Stimulated activated naive B cell treated with anti-CD40 and anti-IgM and Interleukin-4, amounts not matched to agents 10 μg/mL and 1 μg/mL and 100 μg/mL, for 72 hours (primary cell): ENCODE measurements at regions not wholly inside any gene's neighbourhood (a gene's known extent, or its start where the extent isn't known, plus 50 kb on each side); places are given as distances from the start of the nearest gene placed in this dataset.

Source experiments
- ATAC-seq, 2 donors: fragments of 150-1000 bp; cut with Tn5 transposase; replicated peaks; 2 replicates each; pipeline ENCODE4 v1.10.0; 2021; ENCODE audit warnings: moderate library complexity in 1 of 2
- DNase-seq: peaks from one replicate; pipeline ENCODE4 v3.0.0; 2021
- H3K27ac Mint-ChIP-seq: one replicate; pipeline ENCODE4 v1.8.0; 2022; ENCODE audit warnings: mild to moderate bottlenecking, mixed read lengths
- H3K27me3 Mint-ChIP-seq, 2 donors: one replicate each; pipeline ENCODE4 v1.8.0; 2022; ENCODE audit warnings: mixed read lengths in 2 of 2
- H3K36me3 Mint-ChIP-seq, 2 donors: one replicate each; pipeline ENCODE4 v1.8.0; 2022; ENCODE audit warnings: mixed read lengths in 2 of 2, mild to moderate bottlenecking in 1 of 2
- H3K4me1 Mint-ChIP-seq, 2 donors: one replicate each; pipeline ENCODE4 v1.8.0; 2022; ENCODE audit warnings: mixed read lengths in 2 of 2, mild to moderate bottlenecking in 1 of 2
- H3K4me3 Mint-ChIP-seq, 2 donors: one replicate each; pipeline ENCODE4 v1.8.0; 2022; ENCODE audit warnings: mild to moderate bottlenecking in 2 of 2, mixed read lengths in 2 of 2, moderate library complexity in 1 of 2
- H3K9me3 Mint-ChIP-seq, 2 donors: one replicate each; pipeline ENCODE4 v1.8.0; 2022; ENCODE audit warnings: mixed read lengths in 2 of 2, mild to moderate bottlenecking in 1 of 2

DNA sequence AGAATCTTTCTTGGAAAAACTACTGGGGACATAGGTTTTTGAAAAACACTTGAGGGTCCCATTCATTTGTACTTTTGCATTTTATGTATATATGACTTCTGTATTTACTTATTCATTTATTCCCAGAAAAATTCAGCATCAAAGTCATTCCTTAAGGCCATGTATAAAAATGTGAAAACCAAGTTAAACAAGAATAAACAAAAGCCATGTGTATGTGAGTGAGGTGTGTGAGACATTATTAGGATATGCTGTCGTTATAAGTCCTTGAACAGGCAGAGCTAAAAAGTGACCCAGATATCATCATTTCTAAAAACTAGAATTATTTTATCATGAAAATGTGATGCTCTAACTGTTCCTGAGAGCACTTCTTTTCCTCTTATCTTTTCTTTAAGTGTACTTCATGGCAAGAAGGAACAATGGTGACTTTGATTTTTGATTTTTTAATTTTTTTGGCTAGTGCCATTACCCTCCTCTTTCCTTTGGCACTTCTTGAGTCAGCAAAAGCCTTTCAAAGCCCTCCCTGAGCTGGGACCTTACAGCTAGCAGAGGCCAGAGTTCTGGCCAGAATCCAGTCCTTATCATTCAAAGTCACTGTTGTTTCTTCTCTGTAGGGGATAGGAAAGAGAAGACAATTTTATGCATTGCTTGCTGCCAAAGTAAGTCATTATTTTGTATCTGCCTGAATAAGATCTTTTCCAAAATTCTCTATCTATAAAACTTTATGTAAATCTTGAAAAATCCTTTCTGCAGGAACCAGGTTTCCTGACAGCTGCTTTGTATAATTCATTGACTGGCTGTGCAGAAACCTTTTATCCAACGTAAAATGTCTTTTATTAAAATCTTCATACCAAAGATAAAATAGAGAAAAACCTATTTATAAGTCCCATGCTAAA is 419.7 kb upstream of the PRICKLE1 start:
- H3K36me3 Mint-ChIP-seq, result no peaks in the 10 kb centered on the region

GRCh38 chr12:43004908-43005307 is 415.4 kb upstream of the PRICKLE1 start:
- Mint-ChIP-seq H3K4me1 (no peaks in the 10 kb centered on the region), H3K27ac (no peak overlapping the region), H3K36me3 (no peaks in the 10 kb centered on the region), H3K27me3 (peaks cover 0 to 6% of the 10 kb centered on the region in 2 donors), H3K4me3 (no peak overlapping the region), H3K9me3 (peaks cover 0 to 6% of the 10 kb centered on the region in 2 donors)
- ATAC-seq (no peak), DNase-seq (no peak)

More for the DNA sequence above, 419.7 kb upstream of the PRICKLE1 start:
- H3K9me3 Mint-ChIP-seq, result peaks cover 0 to 3% of the 10 kb centered on the region in 2 donors
- no peak overlapping the region for H3K4me3 Mint-ChIP-seq
- no peak for DNase-seq
- H3K27me3 Mint-ChIP-seq, result peaks cover 0 to 6% of the 10 kb centered on the region in 2 donors
- peaks cover 0 to 3% of the 10 kb centered on the region in 2 donors for H3K4me1 Mint-ChIP-seq
- ATAC-seq, result no peak
- no peak overlapping the region for H3K27ac Mint-ChIP-seq

DNA sequence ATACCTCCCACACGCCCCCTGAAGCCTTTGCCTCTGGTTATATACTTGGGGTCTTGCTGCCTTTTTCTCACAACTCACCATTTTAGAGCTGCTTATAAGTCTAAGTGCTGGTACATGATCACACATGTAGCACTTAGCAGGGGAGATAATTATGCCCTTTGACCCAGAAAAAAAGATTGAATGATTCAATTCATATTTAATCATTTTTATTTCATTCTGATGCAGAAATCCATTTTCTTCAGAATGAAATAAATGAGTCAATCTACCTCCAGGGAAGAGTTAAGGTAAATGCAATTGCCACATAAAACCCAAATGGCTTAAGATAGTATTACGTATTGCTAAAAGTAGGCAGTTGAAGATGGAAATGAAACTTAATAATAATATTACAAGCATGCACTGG is 414.6 kb upstream of the PRICKLE1 start:
- ATAC-seq (no peak), DNase-seq (no peak)
- H3K27me3 Mint-ChIP-seq, result peaks cover 0 to 6% of the 10 kb centered on the region in 2 donors
- no peak overlapping the region for H3K27ac Mint-ChIP-seq
- no peaks in the 10 kb centered on the region for H3K4me1 Mint-ChIP-seq
- peaks cover 0 to 6% of the 10 kb centered on the region in 2 donors for H3K9me3 Mint-ChIP-seq
- no peaks in the 10 kb centered on the region for H3K36me3 Mint-ChIP-seq
- H3K4me3 Mint-ChIP-seq, result no peak overlapping the region

- Mint-ChIP-seq H3K36me3 (no peaks in the 10 kb centered on the region), H3K4me3 (no peak overlapping the region), H3K4me1 (no peaks in the 10 kb centered on the region), H3K27ac (no peak overlapping the region), H3K9me3 (peaks cover 0 to 2% of the 10 kb centered on the region in 2 donors), H3K27me3 (no peaks in the 10 kb centered on the region)
- ATAC-seq (no peak), DNase-seq (no peak)
Measured at GRCh38 chr12:42996869-42997431, 407.4 kb upstream of the PRICKLE1 start.

- Mint-ChIP-seq H3K27me3 (no peaks in the 10 kb centered on the region), H3K4me3 (no peak overlapping the region), H3K4me1 (no peaks in the 10 kb centered on the region), H3K27ac (no peak overlapping the region), H3K36me3 (no peaks in the 10 kb centered on the region), H3K9me3 (peaks cover 0 to 2% of the 10 kb centered on the region in 2 donors)
- ATAC-seq (no peak), DNase-seq (no peak)
Measured at GRCh38 chr12:42992826-42993225, 403.3 kb upstream of the PRICKLE1 start.

DNA sequence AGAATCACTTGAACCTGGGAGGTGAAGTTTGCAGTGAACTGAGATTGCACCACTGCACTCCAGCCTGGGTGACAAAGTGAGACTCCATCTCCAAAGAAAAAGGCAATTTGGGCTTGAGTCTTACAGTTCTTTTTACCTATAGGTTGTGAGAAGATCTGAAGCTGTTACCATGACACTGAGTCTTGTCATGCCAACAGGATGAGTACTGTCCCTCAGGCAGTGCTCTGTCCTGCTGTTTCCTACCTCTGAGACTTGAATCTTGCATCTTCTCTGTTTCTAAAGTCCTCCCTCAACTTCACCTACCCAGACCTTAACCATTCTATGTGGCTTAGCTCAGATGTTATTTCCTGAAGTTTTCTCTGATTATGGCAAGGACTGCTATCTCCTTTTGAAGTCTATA is 400.8 kb upstream of the PRICKLE1 start:
- no peaks in the 10 kb centered on the region for H3K4me1 Mint-ChIP-seq
- H3K9me3 Mint-ChIP-seq, result peaks cover 0 to 2% of the 10 kb centered on the region in 2 donors
- DNase-seq (no peak), ATAC-seq (peak in 1 of 2 donors; percentile 33)
- H3K27me3 Mint-ChIP-seq, result no peaks in the 10 kb centered on the region
- no peak overlapping the region for H3K27ac Mint-ChIP-seq
- H3K36me3 Mint-ChIP-seq, result no peaks in the 10 kb centered on the region
- no peak overlapping the region for H3K4me3 Mint-ChIP-seq

DNA sequence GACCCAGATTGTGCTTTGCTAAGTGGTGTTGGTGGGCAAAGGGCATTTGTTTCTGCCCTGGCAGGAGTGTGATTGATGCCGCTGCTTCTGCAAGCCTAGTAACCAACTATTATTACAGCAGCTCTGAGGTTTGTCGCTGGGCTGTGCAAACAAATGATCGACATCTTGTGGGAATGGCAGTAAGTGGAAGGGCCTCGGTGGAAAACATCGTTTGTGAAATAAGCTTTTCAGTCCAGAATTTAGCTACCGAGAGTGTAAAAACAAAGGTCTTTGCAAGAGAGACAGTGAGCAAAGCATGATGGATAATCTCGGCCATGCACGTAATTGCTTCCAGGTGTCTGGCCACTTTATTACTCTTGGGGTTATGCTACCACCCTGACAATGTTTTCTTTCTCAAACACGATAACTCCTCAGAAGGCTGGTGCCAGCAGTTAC is 397.7 kb upstream of the PRICKLE1 start:
- Mint-ChIP-seq H3K36me3 (no peaks in the 10 kb centered on the region), H3K4me3 (no peak overlapping the region), H3K9me3 (no peaks in the 10 kb centered on the region), H3K27me3 (no peaks in the 10 kb centered on the region), H3K4me1 (no peaks in the 10 kb centered on the region), H3K27ac (no peak overlapping the region)
- ATAC-seq, result no peak
- no peak for DNase-seq

DNA sequence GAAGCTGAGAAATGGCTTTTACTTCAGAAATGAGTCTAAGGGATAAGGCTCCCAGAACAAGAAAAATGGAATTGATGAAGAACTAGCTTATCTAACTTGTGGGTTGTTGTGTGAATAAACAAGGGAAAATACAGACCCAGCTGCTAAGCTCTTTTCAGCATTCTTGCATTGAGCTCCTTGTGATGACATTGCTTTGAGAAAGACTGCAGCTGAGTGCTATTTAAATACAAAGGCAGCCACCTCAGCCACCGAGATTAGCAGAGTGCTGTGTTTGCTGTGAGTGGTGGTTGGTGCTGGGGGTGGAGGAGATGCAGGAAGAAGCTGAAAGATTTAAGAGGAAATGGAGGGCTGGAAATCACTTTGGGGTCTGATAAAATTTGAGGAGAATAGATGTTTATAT is 396.0 kb upstream of the PRICKLE1 start:
- H3K4me1 Mint-ChIP-seq, result no peaks in the 10 kb centered on the region
- DNase-seq, result no peak
- no peak overlapping the region for H3K4me3 Mint-ChIP-seq
- ATAC-seq, result no peak
- no peaks in the 10 kb centered on the region for H3K27me3 Mint-ChIP-seq
- H3K9me3 Mint-ChIP-seq, result no peaks in the 10 kb centered on the region
- no peak overlapping the region for H3K27ac Mint-ChIP-seq
- H3K36me3 Mint-ChIP-seq, result no peaks in the 10 kb centered on the region

DNA sequence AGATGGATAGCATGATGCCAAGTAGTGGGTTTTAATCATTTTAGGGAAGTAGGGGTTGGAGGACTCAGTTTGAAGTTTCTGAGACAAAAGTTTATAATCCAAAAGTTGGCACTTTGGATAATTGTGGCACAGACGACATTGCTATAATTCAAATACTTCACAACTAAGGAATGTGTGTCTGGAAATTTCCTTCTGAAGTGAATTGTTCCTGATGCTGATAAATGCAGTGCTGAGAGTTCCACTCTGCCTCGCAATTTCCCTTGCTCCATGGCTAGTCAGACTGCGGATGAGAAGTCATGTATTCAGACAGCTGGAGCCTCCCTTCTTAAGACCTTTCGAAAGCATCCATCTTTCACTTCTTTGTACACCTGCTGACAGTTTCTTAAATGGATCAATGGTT is 393.3 kb upstream of the PRICKLE1 start:
- Mint-ChIP-seq H3K4me1 (no peaks in the 10 kb centered on the region), H3K9me3 (peaks cover 0 to 2% of the 10 kb centered on the region in 2 donors), H3K27me3 (no peaks in the 10 kb centered on the region), H3K36me3 (no peaks in the 10 kb centered on the region), H3K27ac (no peak overlapping the region), H3K4me3 (no peak overlapping the region)
- DNase-seq (no peak), ATAC-seq (no peak)

DNA sequence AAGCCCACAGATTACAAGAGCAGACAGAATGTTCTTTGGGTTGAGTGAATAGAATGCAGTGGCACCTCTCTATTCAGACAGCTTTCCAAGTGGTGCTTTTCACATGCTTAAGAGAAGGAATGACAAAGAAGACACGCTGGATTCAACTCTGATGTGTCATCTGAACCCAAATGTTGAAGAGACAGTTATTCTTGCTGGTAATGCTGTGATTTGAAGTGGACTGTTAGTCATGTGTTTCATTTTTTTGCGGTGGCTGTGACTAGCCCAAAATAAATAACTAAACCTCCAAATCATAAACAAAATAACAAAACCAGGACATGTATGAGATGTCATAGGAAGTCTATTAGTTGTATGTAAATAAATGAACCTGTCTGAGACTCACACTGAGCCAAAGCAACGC is 391.8 kb upstream of the PRICKLE1 start:
- no peak for DNase-seq
- H3K36me3 Mint-ChIP-seq, result no peaks in the 10 kb centered on the region
- peaks cover 0 to 2% of the 10 kb centered on the region in 2 donors for H3K9me3 Mint-ChIP-seq
- no peak overlapping the region for H3K4me3 Mint-ChIP-seq
- no peak for ATAC-seq
- H3K4me1 Mint-ChIP-seq, result no peaks in the 10 kb centered on the region
- no peak overlapping the region for H3K27ac Mint-ChIP-seq
- H3K27me3 Mint-ChIP-seq, result no peaks in the 10 kb centered on the region

- peaks cover 0 to 2% of the 10 kb centered on the region in 2 donors for H3K9me3 Mint-ChIP-seq
- DNase-seq (no peak), ATAC-seq (no peak)
- no peaks in the 10 kb centered on the region for H3K4me1 Mint-ChIP-seq
- H3K27ac Mint-ChIP-seq, result no peak overlapping the region
- no peak overlapping the region for H3K4me3 Mint-ChIP-seq
- H3K27me3 Mint-ChIP-seq, result no peaks in the 10 kb centered on the region
- no peaks in the 10 kb centered on the region for H3K36me3 Mint-ChIP-seq
Measured at GRCh38 chr12:42980441-42980840, 390.9 kb upstream of the PRICKLE1 start.

DNA sequence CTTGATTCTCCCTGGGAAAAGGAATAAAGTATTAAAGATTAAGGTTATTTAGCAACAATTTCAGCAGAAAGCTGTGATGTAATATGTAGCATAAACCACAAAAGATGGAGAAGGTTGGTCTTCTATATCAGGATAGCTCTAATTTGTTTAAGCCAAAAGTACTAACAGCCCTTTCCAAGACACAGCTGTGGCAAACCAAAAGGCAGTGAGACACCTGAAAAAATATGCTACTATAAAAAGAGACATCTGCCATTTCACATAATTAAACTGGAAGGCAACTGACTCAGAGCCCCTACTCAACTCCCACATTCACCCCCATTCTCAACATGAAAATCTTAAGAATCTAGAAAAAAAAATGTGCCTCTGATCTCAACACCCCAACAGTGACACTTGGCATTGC is 390.2 kb upstream of the PRICKLE1 start:
- Mint-ChIP-seq H3K4me1 (no peaks in the 10 kb centered on the region), H3K4me3 (no peak overlapping the region), H3K36me3 (no peaks in the 10 kb centered on the region), H3K27me3 (no peaks in the 10 kb centered on the region), H3K9me3 (peaks cover 0 to 5% of the 10 kb centered on the region in 2 donors), H3K27ac (no peak overlapping the region)
- no peak for ATAC-seq
- no peak for DNase-seq

DNA sequence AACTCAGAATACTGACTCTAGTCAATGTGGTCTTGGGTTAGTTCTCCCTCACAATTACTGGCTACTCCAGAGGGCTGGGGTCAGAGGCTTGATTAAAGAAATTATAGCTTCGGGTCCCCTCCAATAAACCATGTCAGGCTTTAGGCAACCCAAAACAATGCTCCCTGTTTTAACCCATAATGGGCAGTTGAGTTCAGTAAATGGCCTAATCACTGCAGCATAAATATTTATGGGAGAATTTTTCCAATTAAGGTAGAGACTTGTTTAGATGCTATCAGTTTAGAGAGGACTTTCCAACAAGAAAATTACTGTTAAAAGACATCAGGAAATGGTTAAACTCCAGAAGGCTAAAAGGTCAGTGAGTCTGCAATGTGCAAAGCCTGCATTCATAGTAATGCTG is 389.2 kb upstream of the PRICKLE1 start:
- Mint-ChIP-seq H3K36me3 (no peaks in the 10 kb centered on the region), H3K4me3 (no peak overlapping the region), H3K4me1 (no peaks in the 10 kb centered on the region), H3K27ac (no peak overlapping the region), H3K27me3 (no peaks in the 10 kb centered on the region), H3K9me3 (peaks cover 0 to 6% of the 10 kb centered on the region in 2 donors)
- no peak for DNase-seq
- ATAC-seq, result no peak

DNA sequence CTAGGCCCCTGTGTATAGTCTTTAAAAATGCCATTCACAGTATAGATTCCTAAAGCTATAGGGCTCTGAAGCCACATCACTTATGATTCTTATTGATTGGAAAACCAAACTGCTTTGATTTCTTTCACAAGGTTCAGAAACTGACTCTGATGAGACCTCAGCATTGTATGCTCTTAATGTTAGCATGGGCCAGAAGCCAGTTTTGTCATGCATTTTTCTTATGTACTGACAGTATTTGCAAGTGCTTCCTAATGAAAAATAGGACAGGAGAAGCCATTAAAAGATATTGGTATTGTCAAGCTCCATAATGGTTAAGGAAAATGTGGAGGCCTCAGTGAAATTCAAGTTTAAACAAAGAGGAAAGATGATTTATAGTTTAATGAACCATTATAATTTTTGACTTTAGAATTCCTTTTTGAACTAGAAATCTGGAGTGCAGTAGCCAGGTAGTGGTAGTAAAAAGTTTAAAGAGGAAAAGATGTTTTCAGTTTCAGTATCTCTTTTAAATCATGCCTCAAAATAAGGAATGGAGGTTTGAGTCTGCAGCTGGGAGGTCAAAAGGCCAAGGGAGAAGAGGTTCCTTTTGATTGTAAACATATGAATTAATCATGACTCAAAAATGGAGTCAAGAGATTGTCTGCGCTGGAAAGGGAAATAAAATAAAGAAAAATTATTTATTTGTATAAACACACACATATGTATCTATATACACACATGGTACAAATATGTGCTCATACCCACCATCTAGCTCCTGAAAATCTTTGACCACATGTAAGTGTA is 388.1 kb upstream of the PRICKLE1 start:
- Mint-ChIP-seq H3K27ac (no peak overlapping the region), H3K9me3 (peaks cover 0 to 6% of the 10 kb centered on the region in 2 donors), H3K27me3 (no peaks in the 10 kb centered on the region), H3K36me3 (no peaks in the 10 kb centered on the region), H3K4me1 (no peaks in the 10 kb centered on the region), H3K4me3 (no peak overlapping the region)
- ATAC-seq (no peak), DNase-seq (no peak)
